HG03039 (cell line): ENCODE measurements at regions not wholly inside any gene's neighbourhood (a gene's known extent, or its start where the extent isn't known, plus 50 kb on each side); places are given as distances from the start of the nearest gene placed in this dataset.
"Not testable (repeated sequence)": the region's sequence is repeated elsewhere in the genome, so short reads cannot be mapped to it uniquely, and the experiment has no call there.

Source experiments
- ATAC-seq: cut with Tn5 transposase; IDR thresholded peaks from one replicate; pipeline ENCODE4 v1.9.1; 2021; ENCODE audit warnings: mild to moderate bottlenecking, moderate library complexity; ENCODE audit not compliant: unreplicated experiment

DNA sequence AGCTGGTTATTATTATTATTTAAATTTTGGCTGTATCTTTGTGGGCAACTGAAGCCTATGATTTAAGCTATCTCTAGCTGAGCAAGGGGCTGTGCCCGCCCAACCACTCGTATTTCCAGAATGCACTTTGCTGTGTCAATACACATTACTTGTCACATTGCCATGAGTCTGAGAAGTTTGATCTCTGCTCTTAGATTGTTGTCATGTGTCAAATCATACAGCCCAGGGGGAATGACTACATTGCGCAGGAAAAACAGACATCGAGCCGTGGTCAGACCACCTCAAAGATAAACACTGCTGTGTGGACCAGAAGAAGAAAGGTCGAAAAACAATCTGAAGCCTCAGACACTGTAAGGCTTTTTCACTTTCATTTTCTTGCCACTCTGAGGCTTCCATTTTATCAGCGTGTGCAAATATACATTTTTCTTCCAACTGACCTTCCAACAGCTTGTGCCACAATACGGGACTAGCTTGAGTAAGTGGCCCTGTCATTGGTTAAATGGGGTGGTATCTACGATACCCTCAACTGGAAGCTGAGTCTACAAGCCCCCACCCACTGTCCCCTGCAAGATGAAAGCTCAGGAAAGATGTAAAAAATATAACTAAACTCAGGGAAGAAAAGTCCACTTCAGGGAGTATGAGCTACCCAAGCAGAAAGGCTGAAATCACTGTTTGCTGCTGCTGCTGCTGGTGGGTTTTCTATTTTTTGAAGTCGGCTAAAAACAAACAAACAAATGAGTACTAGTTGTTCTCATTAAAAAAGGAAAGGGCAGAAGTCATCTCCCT, 603.0 kb downstream of the BNC2 start:
- ATAC-seq: no peak

DNA sequence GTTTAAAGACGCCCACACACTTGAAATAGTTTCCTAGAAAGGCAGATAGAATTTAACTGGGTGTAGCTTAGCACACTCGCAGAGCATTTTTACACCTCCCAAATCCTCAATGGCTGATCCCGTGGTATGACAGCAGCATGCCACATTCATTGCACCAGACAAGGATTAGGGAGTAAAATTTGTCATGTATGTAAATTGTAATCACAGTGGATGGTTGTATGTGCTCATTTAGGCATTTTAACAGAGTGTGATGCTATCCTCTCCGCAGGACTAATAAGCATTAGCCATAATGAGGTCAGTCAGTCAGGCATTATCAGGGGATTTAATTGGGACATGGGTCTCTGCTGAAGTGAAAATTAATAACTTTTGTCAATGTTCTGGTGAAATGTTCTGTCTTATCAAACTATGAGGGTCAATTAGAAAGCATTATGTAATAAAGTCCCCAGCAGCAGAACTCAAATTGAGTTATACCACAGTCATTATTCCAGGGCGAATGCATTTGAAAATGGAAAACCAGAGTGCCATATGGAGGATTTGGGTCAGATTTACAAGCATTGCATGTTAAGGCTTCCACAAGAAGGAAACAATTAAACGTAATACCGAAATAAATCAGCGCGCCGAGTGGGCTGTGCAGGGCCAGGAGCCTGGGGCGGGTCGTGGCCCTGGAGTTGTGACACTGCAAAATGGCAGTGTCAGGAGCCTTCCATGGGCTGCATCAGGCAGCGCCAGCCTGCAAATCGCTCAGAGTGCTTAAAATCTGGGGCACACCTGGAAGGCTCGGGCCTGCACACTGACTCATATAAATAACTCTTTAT, 602.2 kb downstream of the BNC2 start:
- no peak for ATAC-seq

DNA sequence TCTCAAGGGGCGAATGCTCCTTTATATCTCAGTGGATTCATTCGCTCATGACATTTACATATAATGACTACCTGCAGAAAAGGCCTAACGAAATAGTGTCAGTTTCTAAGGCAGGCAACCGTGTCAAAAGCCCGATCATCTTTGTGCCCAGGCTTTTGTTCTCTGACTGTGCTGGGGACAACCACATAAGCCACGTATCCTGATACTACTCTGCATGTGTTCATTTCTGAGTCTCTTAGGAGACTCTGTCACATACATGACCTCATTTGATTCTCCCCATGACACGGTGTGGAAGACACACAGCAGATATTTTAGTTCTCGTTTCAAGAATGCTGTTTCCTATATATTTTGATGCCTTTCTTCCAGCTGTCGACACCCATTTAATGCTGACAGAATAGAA, 598.5 kb downstream of the BNC2 start:
- no peak for ATAC-seq

DNA sequence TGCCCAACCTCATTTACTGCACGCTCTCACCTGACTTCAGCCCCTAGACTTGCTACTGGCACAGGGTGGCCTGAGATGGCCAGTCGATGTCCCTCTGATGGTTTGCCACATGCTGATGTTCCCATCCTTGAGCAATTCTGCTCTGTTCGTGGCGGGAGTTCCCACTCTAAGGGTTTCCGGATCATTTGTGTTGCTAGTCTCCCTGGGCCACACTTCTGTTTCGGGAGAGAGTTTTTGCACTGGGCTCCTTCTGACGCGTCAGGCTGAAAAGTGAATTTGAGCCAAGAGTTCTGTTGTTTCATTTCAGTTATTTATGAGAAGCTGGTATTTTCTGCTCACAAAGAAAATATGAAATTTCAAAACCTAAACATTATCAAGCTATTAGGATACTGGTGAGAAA, 597.7 kb downstream of the BNC2 start:
- no peak for ATAC-seq

DNA sequence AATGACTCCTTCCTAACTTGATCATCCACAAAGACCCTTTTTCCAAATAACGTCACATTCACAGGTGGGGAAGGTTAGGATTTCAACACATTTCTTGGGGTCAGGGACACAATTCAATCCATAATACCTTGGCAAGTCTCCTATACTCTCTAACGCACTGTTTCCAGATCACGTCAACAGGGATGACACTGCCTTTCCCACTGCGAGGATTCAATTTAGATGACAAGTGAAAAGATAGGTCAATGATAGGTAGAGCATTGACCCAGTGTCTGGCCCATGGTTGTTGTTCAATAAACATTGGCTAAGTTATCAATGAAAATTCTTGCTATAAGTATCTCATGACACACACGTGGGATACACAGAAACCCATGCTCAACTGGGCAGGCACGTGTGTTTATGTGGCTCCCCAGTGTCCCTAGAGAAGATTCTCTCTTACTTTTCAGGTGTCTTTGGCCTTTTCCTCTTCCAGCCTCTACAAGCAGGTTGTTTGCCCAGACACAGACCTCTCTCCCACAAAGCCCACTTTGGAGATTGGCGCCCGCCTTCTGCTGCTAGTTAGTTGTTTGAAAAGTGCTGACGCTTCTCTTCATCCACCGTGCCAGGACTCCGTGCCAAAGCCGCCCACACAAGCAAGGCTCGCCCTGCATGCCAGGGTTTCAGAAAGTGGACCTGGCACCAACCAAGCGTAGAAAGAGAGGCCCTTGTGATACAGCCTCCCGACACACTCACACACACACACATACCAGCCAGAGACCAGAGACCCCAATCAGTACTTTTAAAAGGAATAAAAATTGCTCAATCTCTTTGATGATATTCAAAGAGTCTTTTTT, 594.5 kb downstream of the BNC2 start:
- no peak for ATAC-seq

DNA sequence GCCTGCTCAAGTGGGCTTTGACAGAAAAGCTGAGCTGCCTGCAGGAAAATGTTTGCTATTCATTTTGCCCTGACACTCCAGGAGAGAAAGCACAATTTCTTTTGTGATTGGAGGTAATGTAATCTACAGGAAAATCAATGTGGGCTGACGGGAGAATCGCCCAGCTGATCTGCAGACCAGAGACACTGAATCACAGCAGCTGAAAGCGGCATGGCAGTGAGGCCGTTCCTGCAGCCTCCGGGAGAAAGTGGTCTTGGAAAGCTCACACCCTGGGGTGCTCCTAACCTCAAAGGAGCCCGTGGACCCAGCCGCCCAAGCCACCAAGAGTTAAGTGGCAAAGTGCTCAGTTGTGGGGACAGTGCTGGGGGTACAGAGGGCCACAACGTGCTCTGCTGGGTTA, 593.6 kb downstream of the BNC2 start:
- ATAC-seq: no peak

DNA sequence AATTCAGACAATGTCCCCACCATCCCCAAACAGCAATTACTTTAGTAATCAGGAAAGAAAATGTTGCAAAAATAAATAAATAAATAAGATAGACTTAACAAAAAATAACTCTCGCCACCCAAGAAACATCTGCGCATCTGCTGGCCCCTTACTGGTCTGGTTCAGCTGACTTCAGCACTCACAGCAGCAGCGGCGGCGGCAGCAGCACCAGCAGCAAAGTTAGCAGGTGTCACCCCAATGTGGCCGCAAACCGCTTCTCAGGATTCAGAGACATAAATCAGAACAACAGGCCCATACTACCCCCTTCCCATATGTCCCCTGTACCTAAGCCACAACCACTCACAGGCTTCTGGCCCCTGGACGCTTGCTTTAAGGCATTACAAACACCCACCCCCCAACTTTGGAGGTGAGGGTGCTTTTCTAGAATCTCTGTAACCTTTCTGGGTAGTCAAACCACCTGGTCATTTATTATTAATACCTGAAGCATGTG, 593.0 kb downstream of the BNC2 start:
- no peak for ATAC-seq

DNA sequence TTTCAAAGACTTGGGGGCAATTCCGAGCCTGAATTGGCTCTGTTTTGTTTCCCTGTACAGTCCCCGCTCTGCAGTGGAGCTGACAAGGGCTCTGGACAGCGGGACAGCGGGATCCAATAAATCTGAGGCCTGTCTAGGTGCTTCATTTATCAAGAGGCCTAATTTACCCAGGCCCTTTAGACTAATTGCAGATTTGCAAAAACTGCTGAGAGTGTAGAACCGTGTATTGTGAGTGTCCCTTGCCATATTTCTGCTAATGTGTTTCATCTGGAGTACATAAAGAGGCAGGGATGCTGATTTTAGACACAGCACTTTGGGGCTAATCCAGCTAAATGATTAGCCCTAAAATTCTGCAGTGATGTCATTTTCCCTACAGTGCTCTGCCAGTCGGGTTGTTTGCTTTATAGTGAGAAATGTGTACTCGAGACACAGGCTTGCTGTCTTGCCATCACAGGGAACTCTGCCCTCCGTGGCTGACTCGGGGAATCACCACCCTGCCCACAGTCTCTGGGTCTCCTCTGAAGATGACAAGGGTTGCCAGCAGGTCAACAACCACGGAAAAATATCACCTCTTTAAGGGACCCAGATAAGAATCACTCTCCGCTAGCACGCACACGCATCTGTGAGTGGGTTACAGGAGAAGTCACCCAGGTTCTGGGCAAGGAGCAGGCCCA, 592.0 kb downstream of the BNC2 start:
- ATAC-seq: no peak

DNA sequence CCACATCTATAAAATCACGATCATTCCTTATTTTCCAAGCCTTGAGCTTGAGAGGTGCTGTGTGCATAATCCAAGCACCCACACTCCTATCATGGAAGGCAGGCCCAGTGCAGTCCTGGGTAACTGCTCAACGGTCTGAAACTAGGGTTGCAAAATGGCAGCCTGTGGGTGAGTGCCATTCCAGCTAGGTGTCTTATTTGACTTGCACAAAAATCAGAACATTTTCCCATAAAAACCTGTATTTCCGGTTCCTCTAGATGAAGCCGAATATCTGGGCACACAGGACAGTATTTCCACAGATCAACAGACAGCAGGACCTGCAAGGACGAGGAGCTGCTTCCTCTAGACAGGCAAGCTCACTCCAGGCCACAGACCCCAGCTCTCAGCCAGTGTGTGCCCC, 588.8 kb downstream of the BNC2 start:
- ATAC-seq: no peak

DNA sequence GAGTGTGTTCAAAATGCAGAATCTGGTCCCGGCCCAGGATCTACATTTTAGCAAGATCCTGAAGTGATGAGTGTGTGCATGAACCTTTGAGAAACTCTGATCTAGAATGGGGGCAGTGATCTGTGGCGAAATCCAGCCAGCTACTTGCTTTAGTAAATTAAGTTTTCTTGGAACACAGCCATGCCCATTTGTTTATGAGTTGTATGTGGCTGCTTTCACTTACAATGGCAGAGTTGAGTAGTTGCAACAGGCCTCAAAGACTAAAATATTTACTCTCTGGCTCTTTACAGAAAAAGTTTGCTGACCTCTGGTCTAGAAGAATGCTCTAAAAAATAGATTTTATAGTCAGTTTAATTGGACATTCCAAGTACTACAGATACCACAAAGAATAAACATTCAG, 588.3 kb downstream of the BNC2 start:
- ATAC-seq: no peak

DNA sequence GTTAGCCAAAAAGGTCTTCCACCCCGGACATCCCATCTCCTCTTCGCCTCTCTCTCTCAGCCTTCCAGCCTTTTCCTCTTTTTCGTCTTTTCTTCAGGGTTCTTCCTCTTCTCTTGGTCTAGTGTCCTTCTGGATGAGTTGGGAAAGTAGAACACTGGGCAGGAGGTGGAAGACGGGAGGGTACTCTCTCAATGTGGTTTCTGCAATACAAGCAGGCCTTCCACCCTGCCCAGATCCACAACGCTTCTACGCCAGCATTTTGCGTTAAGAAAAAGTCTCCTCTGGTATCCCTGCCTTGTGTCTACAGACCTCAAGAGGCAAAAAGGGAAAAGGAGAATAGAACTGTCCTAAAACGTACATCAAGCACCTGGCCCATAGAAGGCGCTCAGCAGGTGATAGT, 587.8 kb downstream of the BNC2 start:
- no peak for ATAC-seq

DNA sequence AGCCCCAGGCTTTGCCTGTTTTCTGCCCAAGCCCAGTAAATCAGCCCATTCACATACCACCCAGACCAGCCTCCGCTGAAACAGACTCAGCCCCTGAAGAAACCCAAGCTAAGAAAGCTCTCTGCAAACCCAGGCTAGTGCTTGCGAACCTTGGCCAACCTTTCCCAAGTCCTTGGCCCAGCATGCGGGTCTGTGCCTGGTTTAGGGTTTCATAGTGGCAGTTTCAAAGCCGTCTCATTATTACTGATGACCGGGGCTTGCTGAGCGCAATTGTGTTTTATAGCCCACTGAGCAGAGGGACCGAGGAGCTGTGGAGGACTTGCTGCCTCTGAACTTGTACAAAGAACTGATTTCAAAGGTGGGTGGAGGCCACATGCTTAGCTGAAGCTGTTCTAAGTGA, 584.3 kb downstream of the BNC2 start:
- ATAC-seq: no peak

DNA sequence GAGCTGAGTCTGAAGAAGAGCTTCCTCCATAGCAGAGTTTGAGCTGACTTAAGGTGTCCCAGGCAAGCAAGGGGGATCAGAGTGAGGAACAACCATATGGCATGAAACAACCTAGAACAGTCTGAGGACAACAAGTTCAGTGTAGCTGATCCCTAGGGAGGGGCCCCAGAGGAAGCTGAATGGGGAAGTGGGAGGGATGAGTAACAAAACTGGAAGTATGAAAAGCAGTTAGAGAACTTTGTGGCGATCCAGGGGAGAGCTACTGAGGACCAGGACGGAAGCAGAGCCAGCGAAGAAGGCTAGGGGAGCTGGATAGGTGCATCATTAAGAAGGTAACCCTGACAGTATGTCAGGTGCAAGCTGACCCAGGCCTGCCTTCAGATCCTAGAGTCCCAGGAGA, 580.8 kb downstream of the BNC2 start:
- no peak for ATAC-seq

DNA sequence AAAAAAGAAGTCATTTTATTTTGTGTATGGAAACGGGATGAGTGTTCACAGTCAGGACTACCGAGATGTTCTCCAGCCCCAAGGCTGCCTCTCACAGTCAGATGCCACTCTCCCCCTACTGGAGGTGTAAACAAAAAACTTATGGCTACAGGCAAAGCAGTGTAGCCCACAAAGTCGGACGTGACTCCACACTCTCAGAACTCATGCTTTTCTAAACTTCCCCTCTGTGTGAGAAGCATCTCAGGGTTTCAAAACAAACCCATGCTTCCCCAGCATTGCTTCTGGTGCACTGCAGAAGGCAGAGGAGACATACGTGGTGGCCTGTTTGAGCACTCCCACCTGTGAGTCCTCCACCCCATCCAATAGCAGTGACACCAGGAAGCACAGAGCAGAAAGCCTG, 580.3 kb downstream of the BNC2 start:
- ATAC-seq: no peak

DNA sequence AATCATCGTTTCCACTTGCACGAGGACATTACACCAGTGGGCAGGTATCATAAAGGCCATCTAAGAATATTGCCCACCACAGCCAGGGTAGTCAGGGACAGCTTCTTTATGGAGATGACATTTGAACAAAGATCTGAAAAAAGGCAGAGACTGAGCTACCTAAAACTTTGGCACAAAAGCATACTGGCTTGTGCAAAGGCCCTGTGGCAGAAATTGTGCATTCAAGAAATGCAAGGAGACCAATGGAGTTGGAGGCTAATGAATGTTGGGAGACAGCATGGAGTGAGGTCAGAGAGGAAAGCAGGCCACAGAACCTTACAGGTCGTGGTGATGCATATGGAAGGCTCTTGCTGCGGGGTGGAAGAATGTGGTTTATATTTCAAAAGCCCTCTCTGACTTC, 578.5 kb downstream of the BNC2 start:
- ATAC-seq: no peak

DNA sequence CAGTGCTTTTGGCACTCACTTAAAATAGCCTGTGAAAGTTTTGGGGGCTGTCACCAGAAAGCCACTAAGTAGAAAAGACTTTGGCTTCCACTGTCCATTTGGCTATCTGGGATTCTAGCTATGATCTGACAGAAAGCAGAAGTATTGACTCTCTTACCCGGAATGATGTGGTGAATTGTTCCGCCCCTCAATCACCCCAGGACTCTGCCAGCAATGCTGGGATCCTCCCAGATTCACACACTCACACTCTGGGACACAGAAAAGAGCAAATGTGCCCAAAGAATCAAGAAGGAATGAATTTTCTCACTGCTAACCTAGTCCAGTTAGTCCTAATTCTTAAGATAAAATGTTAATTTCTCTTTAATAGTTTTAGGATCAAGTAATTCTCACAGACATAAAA, 576.9 kb downstream of the BNC2 start:
- ATAC-seq: no peak

DNA sequence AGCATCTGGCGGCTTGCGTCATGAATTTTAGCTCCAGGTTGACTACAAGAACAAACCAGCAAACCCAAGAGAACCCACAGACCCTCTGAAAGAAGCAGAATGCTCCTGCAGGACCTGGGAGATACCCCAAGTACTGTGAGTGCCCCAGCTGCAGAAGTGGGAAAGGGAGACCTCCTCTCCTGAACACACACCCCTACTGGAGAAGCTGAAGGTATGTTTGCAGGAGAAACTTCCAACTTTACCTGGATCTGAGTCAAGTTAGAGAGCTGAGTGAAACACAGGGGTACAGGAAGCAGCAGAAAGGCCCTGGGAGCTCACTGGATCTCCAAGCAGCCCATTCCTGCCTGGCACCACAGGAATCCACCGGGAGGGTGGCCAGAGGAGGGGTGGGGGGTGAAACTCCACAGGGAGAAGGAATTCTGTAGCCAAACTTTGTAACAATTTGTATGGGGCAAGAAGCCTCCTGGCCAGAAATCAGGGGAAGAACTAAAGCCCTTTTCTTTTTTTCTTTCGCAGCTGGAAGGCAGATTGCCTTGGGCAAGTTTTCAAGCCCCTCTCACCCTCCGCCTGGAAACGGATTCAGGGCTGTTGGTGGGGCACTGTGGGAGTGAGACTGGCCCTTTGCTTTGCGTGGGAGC, 576.2 kb downstream of the BNC2 start:
- ATAC-seq: no peak

DNA sequence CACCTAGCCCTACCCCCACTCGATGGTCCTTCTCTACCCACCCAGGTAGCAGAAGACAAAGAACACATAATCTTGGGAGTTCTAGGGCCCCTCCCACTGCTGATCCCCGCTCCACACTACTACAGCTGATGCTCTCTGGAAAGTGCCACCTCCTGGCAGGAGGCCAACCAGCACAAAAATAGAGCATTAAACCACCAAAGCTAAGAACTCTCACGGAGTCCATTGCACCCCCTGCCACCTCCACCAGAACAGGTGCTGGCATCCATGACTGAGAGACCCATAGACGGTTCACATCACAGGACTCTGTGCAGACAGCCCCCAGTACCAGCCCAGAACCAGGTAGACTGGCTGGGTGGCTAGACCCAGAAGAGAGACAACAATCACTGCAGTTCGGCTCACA, 575.5 kb downstream of the BNC2 start:
- not testable (repeated sequence) for ATAC-seq

DNA sequence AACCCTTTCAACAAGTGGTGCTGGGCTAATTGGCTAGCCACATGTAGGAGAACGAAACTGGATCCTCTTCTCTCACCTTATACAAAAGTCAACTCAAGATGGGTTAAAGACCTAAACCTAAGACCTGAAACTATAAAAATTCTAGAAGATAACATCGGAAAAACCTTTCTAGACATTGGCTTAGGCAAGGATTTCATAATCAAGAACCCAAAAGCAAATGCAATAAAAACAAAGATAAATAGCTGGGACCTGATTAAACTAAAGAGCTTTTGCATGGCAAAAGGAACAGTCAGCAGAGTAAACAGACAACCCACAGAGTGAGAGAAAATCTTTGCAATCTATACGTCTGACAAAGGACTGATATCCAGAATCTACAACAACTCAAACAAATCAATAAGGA, 571.1 kb downstream of the BNC2 start:
- ATAC-seq: not testable (repeated sequence)

DNA sequence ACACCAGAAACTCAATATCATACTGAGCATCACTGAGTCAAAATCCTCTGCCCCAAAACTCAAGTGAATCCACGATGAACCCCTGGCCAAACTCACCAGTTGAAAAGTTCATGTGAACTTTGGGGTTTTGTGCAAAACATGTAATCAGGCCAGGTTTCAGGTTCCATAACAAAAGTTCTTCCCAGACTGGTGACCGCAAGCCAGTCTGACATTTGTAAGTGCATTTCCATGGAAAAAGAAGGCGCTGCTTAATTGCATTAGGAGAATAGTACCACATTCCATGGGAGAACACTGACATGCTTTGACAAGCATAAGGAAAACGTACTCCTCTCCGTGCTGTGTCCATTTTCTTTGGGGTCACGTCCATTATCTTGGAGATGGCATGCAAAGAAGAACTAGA, 567.0 kb downstream of the BNC2 start:
- ATAC-seq: no peak
